ENCODE measurements at regions not wholly inside any gene's neighbourhood (a gene's known extent, or its start where the extent isn't known, plus 50 kb on each side); places are given as distances from the start of the nearest gene placed in this dataset.
"Not testable (repeated sequence)": the region's sequence is repeated elsewhere in the genome, so short reads cannot be mapped to it uniquely, and the experiment has no call there.

DNA sequence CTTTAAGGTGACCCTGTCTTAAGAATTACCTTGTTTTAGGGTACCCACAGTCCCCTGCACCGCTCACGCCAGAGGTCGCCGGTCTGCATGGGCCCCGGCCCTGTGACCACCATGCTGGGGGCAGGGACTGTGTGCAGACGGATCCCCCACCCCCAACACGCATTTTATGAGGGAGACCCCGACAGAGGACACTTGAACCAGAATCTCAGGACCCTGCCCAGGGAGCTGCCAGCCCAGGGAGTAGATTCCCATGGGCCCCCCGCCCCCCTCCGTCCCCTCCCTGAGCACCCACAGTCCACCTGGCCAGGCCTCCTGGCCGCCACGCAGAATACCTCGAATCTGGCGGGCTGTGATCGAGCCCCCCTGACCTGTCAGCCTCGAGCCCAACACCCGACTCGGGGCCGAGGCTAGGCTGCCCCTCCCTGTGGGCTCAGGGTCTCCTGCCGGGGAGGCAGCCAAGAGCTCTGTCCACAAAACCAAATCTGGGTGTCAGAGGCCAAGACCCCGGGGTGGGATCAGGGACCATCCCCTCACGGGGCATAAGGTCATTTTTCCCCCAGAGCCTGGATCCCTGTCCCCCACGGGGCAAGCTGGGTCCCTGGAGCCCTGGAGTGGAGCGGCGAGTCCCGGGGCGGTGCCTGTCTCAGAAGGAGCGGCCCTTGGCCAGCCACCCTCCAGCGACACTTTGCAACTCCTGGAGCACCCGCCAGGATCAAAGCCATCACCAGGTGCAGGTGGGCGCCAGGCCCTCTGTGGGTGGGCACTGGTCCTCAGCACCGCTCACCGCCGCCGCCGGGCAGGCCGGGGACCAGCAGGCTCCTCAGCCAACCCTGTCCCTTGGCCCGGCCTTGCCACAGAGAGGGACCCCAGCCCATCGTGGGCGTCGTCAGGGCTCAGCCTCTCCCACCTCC lies 155.8 kb upstream of the PKP2 start:
- Histone ChIP-seq H3K36me3 (no peaks in the 10 kb centered on the region), H3K27me3 (no peaks in the 10 kb centered on the region), H3K9me3 (no peaks in the 10 kb centered on the region), H3K27ac (no peak overlapping the region), H3K4me1 (no peaks in the 10 kb centered on the region), H3K4me3 (no peak overlapping the region)
- DNase-seq = no peak
- intact Hi-C loops (cut with DNase I) = no loop called here
- no peak for TF ChIP-seq POLR2A (IDR thresholded peaks at IDR 0.05)
- TF ChIP-seq CTCF (IDR thresholded peaks at IDR 0.05) = no peak
- 83 to 89% methylated on average over 5 to 6 of the region's 41 CpGs for WGBS, 2 donors

DNA sequence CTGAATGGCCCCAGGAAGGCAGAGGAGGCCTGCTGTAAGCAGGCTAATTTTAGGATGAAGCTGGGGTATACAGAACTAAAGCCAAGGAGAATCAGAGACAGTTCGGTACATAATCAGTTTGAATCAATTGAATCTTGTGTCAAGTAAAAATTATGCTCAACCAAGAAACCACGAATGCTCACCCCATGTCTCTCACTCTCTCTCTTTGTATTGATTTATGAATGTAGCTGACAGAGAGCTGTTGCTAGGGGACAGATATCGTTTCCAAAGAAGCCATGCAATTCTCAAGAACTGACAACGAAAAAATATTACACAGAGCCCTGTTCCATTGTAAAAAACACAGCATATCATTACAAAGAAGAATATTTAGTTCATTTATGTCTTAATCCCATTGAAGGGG lies 151.1 kb upstream of the PKP2 start:
- no peak overlapping the region for H3K4me3 ChIP-seq
- no peaks in the 10 kb centered on the region for H3K36me3 ChIP-seq
- 71 to 73% methylated on average over 4 of the region's 4 CpGs for WGBS, 2 donors
- H3K27me3 ChIP-seq = no peaks in the 10 kb centered on the region
- intact Hi-C loops (cut with DNase I) = no loop called here
- no peak for DNase-seq
- no peaks in the 10 kb centered on the region for H3K4me1 ChIP-seq
- TF ChIP-seq CTCF (IDR thresholded peaks at IDR 0.05) = no peak
- no peak for TF ChIP-seq POLR2A (IDR thresholded peaks at IDR 0.05)
- no peak overlapping the region for H3K27ac ChIP-seq
- no peaks in the 10 kb centered on the region for H3K9me3 ChIP-seq

DNA sequence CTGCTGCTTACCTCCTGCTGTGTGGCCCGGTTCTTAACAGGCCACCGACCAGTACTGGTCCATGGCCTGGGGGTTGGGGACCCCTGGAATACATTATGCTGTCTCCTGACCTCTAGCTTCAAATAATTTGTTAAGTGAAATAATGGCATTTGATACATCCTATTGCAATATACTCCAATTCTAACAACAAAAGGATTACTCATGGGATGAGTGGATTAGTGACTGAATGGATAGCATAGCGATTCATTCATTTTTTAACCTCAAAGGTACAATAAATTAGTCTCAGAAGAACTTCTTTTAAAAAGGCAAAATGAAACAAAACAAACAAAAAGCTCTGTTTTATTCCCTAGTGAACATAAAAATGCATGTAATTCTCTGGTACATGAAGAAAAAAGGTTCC lies 147.9 kb upstream of the PKP2 start:
- Histone ChIP-seq H3K4me3 (no peak overlapping the region), H3K9me3 (no peaks in the 10 kb centered on the region), H3K27ac (no peak overlapping the region), H3K27me3 (no peaks in the 10 kb centered on the region), H3K4me1 (no peaks in the 10 kb centered on the region), H3K36me3 (no peaks in the 10 kb centered on the region)
- WGBS, 2 donors = 12 to 31% methylated on average over 1 to 2 of the region's 3 CpGs
- no peak for TF ChIP-seq CTCF (IDR thresholded peaks at IDR 0.05)
- TF ChIP-seq POLR2A (IDR thresholded peaks at IDR 0.05) = no peak
- intact Hi-C loops (cut with DNase I) = no loop called here
- DNase-seq = no peak

DNA sequence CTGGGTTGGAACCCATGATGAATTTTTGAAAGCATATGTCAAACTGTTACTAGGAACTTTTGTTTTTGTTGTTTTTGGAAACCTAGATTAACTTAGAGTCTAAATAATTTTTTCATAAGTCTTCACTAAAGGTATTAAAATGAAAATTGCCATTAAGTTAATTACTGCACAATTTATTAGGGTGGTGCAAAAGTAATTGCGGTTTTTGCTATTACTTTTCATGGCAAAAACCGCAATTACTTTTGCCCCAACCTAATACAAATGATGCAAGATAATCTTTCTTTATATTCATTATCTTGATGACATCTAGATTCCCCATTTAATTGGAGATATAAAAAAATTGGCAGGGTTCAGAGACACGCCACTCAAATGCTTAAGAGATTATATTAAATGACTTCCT lies 145.0 kb upstream of the PKP2 start:
- Histone ChIP-seq H3K9me3 (no peaks in the 10 kb centered on the region), H3K4me1 (no peaks in the 10 kb centered on the region), H3K27me3 (no peaks in the 10 kb centered on the region), H3K36me3 (no peaks in the 10 kb centered on the region), H3K27ac (no peak overlapping the region), H3K4me3 (no peak overlapping the region)
- intact Hi-C loops (cut with DNase I) = no loop called here
- 84 to 90% methylated on average over 3 of the region's 3 CpGs for WGBS, 2 donors
- no peak for DNase-seq
- TF ChIP-seq POLR2A (IDR thresholded peaks at IDR 0.05) (no peak), CTCF (IDR thresholded peaks at IDR 0.05) (no peak)

GRCh38 chr12:33033999-33034398 lies 137.4 kb upstream of the PKP2 start:
- H3K27me3 ChIP-seq; H3K36me3 ChIP-seq; H3K9me3 ChIP-seq; H3K27ac ChIP-seq; intact Hi-C loops (cut with DNase I); DNase-seq; H3K4me3 ChIP-seq; H3K4me1 ChIP-seq: not testable (repeated sequence)
- WGBS, 2 donors = 80% methylated on average over 1 of the region's 19 CpGs; no CpG with 5 or more reads in 1 of the 2 donors

Data from esophagus squamous epithelium (tissue), 5 donors.